ENCODE measurements at regions not wholly inside any gene's neighbourhood (a gene's known extent, or its start where the extent isn't known, plus 50 kb on each side); places are given as distances from the start of the nearest gene placed in this dataset.

GRCh38 chr5:3075309-3075708, 323.8 kb upstream of the IRX2 start:
- H3K4me1 ChIP-seq (ENCODE audit: control insufficient read depth in 2 of 3, insufficient read depth in 2 of 3, low read depth in 1 of 3, low read length in 3 of 3) = no peaks in the 10 kb centered on the region
- no peaks in the 10 kb centered on the region for H3K36me3 ChIP-seq (ENCODE audit: control insufficient read depth in 2 of 3, insufficient read depth in 3 of 3, low read length in 3 of 3)
- H3K4me3 ChIP-seq (ENCODE audit: low read length in 3 of 3) = no peak overlapping the region
- FAIRE-seq = no peak
- DNase-seq = no peak
- TF ChIP-seq, protein P1, sequence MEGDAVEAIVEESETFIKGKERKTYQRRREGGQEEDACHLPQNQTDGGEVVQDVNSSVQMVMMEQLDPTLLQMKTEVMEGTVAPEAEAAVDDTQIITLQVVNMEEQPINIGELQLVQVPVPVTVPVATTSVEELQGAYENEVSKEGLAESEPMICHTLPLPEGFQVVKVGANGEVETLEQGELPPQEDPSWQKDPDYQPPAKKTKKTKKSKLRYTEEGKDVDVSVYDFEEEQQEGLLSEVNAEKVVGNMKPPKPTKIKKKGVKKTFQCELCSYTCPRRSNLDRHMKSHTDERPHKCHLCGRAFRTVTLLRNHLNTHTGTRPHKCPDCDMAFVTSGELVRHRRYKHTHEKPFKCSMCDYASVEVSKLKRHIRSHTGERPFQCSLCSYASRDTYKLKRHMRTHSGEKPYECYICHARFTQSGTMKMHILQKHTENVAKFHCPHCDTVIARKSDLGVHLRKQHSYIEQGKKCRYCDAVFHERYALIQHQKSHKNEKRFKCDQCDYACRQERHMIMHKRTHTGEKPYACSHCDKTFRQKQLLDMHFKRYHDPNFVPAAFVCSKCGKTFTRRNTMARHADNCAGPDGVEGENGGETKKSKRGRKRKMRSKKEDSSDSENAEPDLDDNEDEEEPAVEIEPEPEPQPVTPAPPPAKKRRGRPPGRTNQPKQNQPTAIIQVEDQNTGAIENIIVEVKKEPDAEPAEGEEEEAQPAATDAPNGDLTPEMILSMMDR (IDR thresholded peaks at IDR 0.05; ENCODE audit: borderline replicate concordance, extremely low read depth, insufficient read depth) = no peak
- H3K27me3 ChIP-seq (ENCODE audit: control insufficient read depth, insufficient read depth, low read length) = no peaks in the 10 kb centered on the region
- peaks cover 0 to 14% (median 2%) of the 10 kb centered on the region in 3 donors for H3K9me3 ChIP-seq (ENCODE audit: control insufficient read depth in 2 of 3, insufficient read depth in 1 of 3, low read length in 3 of 3)
- H3K9ac ChIP-seq (ENCODE audit: low read length in 3 of 3) = no peak overlapping the region
- no peak overlapping the region for H3K27ac ChIP-seq (ENCODE audit: low read depth in 2 of 2, low read length in 2 of 2)
- intact Hi-C loops (cut with DNase I) = no loop called here

GRCh38 chr5:3068401-3068800, 316.9 kb upstream of the IRX2 start:
- intact Hi-C loops (cut with DNase I) = no loop called here
- no peak overlapping the region for H3K27ac ChIP-seq (ENCODE audit: low read depth in 2 of 2, low read length in 2 of 2)
- H3K4me1 ChIP-seq (ENCODE audit: control insufficient read depth in 2 of 3, insufficient read depth in 2 of 3, low read depth in 1 of 3, low read length in 3 of 3) = no peaks in the 10 kb centered on the region
- TF ChIP-seq, protein P1 (IDR thresholded peaks at IDR 0.05; ENCODE audit: borderline replicate concordance, extremely low read depth, insufficient read depth) = no peak
- no peaks in the 10 kb centered on the region for H3K36me3 ChIP-seq (ENCODE audit: control insufficient read depth in 2 of 3, insufficient read depth in 3 of 3, low read length in 3 of 3)
- no peak overlapping the region for H3K9ac ChIP-seq (ENCODE audit: low read length in 3 of 3)
- H3K27me3 ChIP-seq (ENCODE audit: control insufficient read depth, insufficient read depth, low read length) = no peaks in the 10 kb centered on the region
- no peaks in the 10 kb centered on the region for H3K9me3 ChIP-seq (ENCODE audit: control insufficient read depth in 2 of 3, insufficient read depth in 1 of 3, low read length in 3 of 3)
- FAIRE-seq (no peak), DNase-seq (no peak)
- H3K4me3 ChIP-seq (ENCODE audit: low read length in 3 of 3) = no peak overlapping the region

GRCh38 chr5:3060283-3060682, 308.8 kb upstream of the IRX2 start:
- intact Hi-C loops (cut with DNase I) = no loop called here

More at GRCh38 chr5:3060283-3060682, 308.8 kb upstream of the IRX2 start:
- peaks cover 0 to 11% (median 0%) of the 10 kb centered on the region in 3 donors for H3K9me3 ChIP-seq (ENCODE audit: control insufficient read depth in 2 of 3, insufficient read depth in 1 of 3, low read length in 3 of 3)
- no peak overlapping the region for H3K4me3 ChIP-seq (ENCODE audit: low read length in 3 of 3)
- DNase-seq (no peak), FAIRE-seq (no peak)
- TF ChIP-seq, protein P1 (IDR thresholded peaks at IDR 0.05; ENCODE audit: borderline replicate concordance, extremely low read depth, insufficient read depth) = no peak
- H3K27ac ChIP-seq (ENCODE audit: low read depth in 2 of 2, low read length in 2 of 2) = no peak overlapping the region
- no peaks in the 10 kb centered on the region for H3K4me1 ChIP-seq (ENCODE audit: control insufficient read depth in 2 of 3, insufficient read depth in 2 of 3, low read depth in 1 of 3, low read length in 3 of 3)
- H3K9ac ChIP-seq (ENCODE audit: low read length in 3 of 3) = no peak overlapping the region
- no peaks in the 10 kb centered on the region for H3K27me3 ChIP-seq (ENCODE audit: control insufficient read depth, insufficient read depth, low read length)
- no peaks in the 10 kb centered on the region for H3K36me3 ChIP-seq (ENCODE audit: control insufficient read depth in 2 of 3, insufficient read depth in 3 of 3, low read length in 3 of 3)
